Panc1 (cell line): ENCODE measurements at regions not wholly inside any gene's neighbourhood (a gene's known extent, or its start where the extent isn't known, plus 50 kb on each side); places are given as distances from the start of the nearest gene placed in this dataset.

ENCODE experiments used
- ATAC-seq: fragments of 200-7000 bp; cut with Tn5 transposase; 2 replicates; pipeline ENCODE4 v1.9.1; 2020; ENCODE audit warnings: mild to moderate bottlenecking, moderate library complexity
- BruUV-seq: library from RNA; stranded (reverse); fragments of 400-500 nt; replicated peaks from 2 replicates; lab custom pipeline; 2021; lab: Mats Ljungman, UMichigan
- CTCF ChIA-PET: fragments of 300-600 bp; sonication (Branson Sonifier 250); formaldehyde crosslinking; loops from one replicate; lab custom pipeline; 2022; ENCODE audit warnings: antibody characterized with exemption; lab: Charles Lee
- POLR2A ChIA-PET: fragments of 300-600 bp; sonication (Branson Sonifier 250); formaldehyde crosslinking; loops from one replicate; lab custom pipeline; 2022; ENCODE audit warnings: antibody characterized with exemption; lab: Charles Lee
- DNase-seq: peaks from one replicate; pipeline ENCODE4 v3.0.0-alpha.2; 2010; ENCODE audit warnings: low read depth, low spot score
- H3K27ac ChIP-seq: 2 replicates; pipeline ENCODE4 v1.5.1; 2011; ENCODE audit warnings: mild to moderate bottlenecking, low read length, inconsistent platforms
- H3K27me3 ChIP-seq: fragments of 200-500 bp; sonication (Bioruptor generic); 2 replicates; pipeline ENCODE4 v1.6.0; 2014; ENCODE audit warnings: low read length, inconsistent platforms; ENCODE audit not compliant: control insufficient read depth, insufficient read depth
- H3K36me3 ChIP-seq: fragments of 200-500 bp; sonication (Bioruptor generic); 2 replicates; pipeline ENCODE4 v1.5.1; 2014; ENCODE audit warnings: inconsistent platforms, mild to moderate bottlenecking, low read length, moderate library complexity; ENCODE audit not compliant: control insufficient read depth, insufficient read depth
- H3K4me1 ChIP-seq: 2 replicates; pipeline ENCODE4 v1.5.1; 2011; ENCODE audit warnings: inconsistent platforms, mild to moderate bottlenecking, low read length, moderate library complexity; ENCODE audit not compliant: control insufficient read depth, insufficient read depth
- H3K4me3 ChIP-seq, 2 experiments: 2 replicates each; pipeline ENCODE4 v1.5.1; 2011 to 2012; ENCODE audit warnings: low read depth in 2 of 2, low read length in 2 of 2, mild to moderate bottlenecking in 2 of 2, inconsistent platforms in 1 of 2, moderate library complexity in 1 of 2
- H3K9me3 ChIP-seq: fragments of 200-500 bp; sonication (Bioruptor generic); 2 replicates; pipeline ENCODE4 v1.5.1; 2014; ENCODE audit warnings: low read depth, mild to moderate bottlenecking, inconsistent platforms, low read length, moderate library complexity; ENCODE audit not compliant: control insufficient read depth, insufficient read depth
- POLR2AphosphoS5 ChIP-seq: IDR thresholded peaks from 2 replicates; pipeline ENCODE4 v1.6.1; 2012; ENCODE audit warnings: mild to moderate bottlenecking, low read depth, low read length, moderate library complexity
- SIN3A ChIP-seq: IDR thresholded peaks from 2 replicates; pipeline ENCODE4 v1.6.1; 2012; ENCODE audit warnings: low read depth, mild to moderate bottlenecking, low read length, moderate library complexity, borderline replicate concordance; ENCODE audit not compliant: insufficient read depth
- TCF7L2 ChIP-seq: IDR thresholded peaks from 2 replicates; pipeline ENCODE4 v1.6.1; 2011; ENCODE audit warnings: mild to moderate bottlenecking, low read depth, low read length, inconsistent platforms
- in situ Hi-C: cut with HindIII; loops from 2 replicates; pipeline ENCODE4 v1.10.0; 2016; ENCODE audit warnings: low sequenced_read_pairs, low pct_unique_long_range_greater_than_20kb
- intact Hi-C: fragments of 100-400 bp; cut with micrococcal nuclease; formaldehyde crosslinking; loops from one replicate; pipeline ENCODE4 v1.10.0; 2022; ENCODE audit not compliant: unreplicated experiment
- TF ChIP-seq, protein P1 (sequence below): fragments of 450-650 bp; IDR thresholded peaks from 2 replicates; pipeline ENCODE4 v1.5.1; 2017; ENCODE audit warnings: mild to moderate bottlenecking
- TF ChIP-seq, protein P2 (sequence below), 2 experiments: IDR thresholded peaks; 2 replicates each; pipeline ENCODE4 v1.6.1; 2011 to 2012; ENCODE audit warnings: low read depth in 2 of 2, control low read depth in 1 of 2, low read length in 1 of 2, mild to moderate bottlenecking in 1 of 2, moderate library complexity in 1 of 2; ENCODE audit not compliant: insufficient read depth in 1 of 2

DNA sequence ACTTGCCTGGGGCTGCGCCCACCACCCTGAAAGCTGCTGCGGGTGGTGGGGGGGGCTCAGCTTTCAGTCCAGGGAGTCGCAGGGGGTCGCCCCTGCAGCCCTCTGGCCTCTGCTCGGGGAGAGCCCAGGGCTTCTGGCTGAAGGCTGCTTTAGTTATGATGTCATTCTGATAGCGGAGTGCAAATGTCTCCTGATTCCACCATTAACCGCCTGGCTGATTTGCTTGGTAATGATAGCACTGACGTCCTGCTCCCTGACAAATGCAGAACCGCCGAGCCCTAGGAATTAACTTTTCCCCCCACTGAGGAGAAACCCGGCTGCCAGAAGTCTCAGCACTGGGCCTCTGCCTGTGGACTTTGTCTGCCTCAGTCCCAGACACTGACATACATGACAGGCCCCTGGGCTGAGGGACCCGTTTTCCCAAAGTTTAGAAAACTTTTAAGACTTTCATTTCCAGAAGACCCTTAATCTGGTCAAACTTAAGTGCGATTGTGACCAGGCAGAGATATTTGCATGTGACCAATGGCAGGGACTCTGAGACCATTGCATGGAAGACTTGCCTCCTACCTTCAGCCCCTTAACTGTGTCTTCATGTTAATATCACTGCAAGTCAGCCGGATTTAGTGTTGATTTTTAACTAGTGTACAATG lies 142.5 kb upstream of the ZNF536 start:
- Histone ChIP-seq H3K9me3 (no peaks in the 10 kb centered on the region), H3K27me3 (peaks cover 13% of the 10 kb centered on the region), H3K4me1 (peaks cover 14% of the 10 kb centered on the region), H3K4me3 (no peak overlapping the region), H3K27ac (no peak overlapping the region), H3K36me3 (no peaks in the 10 kb centered on the region)
- intact Hi-C loops: loop anchor here (5.0 kb wide), 1 partner anchor 418 kb away; no protein-coding TSS in a partner anchor
- ChIA-PET POLR2A (no interaction called here), CTCF (no interaction called here)
- BruUV-seq: no TSS peak
- in situ Hi-C loops: no loop called here
- no peak for TF ChIP-seq POLR2AphosphoS5
- no peak for TF ChIP-seq SIN3A
- TF ChIP-seq TCF7L2: no peak
- no peak for ATAC-seq
- no peak for DNase-seq

DNA sequence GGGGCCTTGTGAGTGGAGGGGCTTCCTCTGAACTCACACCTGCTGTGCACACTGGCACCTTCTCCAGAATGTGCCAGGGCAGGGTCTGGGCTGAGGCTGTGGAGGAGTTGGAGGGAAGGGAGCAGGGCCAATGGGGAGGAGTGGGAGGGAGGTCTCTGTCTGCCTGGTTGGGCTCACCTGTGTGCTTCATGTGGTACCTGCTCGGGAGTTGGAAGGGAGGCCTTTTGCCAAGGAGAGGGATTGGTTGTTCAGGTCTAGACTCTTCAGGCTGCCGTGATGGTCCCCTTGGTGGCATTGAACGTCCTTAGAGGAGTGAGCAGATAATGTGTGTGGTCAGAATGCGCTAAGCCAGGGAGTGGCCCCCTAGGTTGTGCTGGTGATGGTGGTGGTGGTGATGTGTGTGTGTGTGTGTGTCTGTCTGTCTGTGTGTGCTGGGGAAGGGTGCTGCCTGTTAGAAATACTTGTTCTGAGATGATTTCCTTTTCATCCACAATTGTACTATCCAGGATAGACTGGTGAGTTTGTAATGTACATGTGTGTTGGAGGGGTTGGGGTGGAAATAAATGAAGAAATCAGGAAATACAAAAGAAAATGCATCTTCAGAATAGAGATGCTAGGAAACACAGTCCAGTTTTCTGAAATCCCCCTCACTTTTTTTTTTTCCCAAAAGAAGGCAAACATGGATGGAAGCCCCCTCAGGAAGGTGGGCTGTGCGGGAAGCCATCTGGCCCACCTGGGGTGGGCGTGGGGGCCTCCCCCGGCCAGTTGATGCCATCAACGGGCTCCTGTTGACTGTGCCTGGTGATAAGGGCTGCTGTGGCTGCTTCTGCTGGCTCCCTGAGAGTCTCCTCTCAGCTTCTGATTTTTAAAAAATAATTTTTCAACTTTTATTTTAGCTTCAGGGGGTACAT lies 140.5 kb upstream of the ZNF536 start:
- DNase-seq (no peak), ATAC-seq (no peak)
- TF ChIP-seq POLR2AphosphoS5 (no peak), SIN3A (no peak), TCF7L2 (no peak)
- TF ChIP-seq, protein P1, sequence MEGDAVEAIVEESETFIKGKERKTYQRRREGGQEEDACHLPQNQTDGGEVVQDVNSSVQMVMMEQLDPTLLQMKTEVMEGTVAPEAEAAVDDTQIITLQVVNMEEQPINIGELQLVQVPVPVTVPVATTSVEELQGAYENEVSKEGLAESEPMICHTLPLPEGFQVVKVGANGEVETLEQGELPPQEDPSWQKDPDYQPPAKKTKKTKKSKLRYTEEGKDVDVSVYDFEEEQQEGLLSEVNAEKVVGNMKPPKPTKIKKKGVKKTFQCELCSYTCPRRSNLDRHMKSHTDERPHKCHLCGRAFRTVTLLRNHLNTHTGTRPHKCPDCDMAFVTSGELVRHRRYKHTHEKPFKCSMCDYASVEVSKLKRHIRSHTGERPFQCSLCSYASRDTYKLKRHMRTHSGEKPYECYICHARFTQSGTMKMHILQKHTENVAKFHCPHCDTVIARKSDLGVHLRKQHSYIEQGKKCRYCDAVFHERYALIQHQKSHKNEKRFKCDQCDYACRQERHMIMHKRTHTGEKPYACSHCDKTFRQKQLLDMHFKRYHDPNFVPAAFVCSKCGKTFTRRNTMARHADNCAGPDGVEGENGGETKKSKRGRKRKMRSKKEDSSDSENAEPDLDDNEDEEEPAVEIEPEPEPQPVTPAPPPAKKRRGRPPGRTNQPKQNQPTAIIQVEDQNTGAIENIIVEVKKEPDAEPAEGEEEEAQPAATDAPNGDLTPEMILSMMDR: no peak
- TF ChIP-seq, protein P2, sequence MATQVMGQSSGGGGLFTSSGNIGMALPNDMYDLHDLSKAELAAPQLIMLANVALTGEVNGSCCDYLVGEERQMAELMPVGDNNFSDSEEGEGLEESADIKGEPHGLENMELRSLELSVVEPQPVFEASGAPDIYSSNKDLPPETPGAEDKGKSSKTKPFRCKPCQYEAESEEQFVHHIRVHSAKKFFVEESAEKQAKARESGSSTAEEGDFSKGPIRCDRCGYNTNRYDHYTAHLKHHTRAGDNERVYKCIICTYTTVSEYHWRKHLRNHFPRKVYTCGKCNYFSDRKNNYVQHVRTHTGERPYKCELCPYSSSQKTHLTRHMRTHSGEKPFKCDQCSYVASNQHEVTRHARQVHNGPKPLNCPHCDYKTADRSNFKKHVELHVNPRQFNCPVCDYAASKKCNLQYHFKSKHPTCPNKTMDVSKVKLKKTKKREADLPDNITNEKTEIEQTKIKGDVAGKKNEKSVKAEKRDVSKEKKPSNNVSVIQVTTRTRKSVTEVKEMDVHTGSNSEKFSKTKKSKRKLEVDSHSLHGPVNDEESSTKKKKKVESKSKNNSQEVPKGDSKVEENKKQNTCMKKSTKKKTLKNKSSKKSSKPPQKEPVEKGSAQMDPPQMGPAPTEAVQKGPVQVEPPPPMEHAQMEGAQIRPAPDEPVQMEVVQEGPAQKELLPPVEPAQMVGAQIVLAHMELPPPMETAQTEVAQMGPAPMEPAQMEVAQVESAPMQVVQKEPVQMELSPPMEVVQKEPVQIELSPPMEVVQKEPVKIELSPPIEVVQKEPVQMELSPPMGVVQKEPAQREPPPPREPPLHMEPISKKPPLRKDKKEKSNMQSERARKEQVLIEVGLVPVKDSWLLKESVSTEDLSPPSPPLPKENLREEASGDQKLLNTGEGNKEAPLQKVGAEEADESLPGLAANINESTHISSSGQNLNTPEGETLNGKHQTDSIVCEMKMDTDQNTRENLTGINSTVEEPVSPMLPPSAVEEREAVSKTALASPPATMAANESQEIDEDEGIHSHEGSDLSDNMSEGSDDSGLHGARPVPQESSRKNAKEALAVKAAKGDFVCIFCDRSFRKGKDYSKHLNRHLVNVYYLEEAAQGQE (IDR thresholded peaks at IDR 0.05; ENCODE audit: insufficient read depth in 1 of 2, low read depth in 2 of 2, low read length in 1 of 2): no peak
- no peaks in the 10 kb centered on the region for H3K9me3 ChIP-seq
- CTCF ChIA-PET: interaction anchor here (0.6 kb wide), 1 partner anchor 34 kb away, joined by 7 read pairs; no protein-coding TSS in a partner anchor
- peaks cover 25% of the 10 kb centered on the region for H3K27me3 ChIP-seq
- BruUV-seq: no TSS peak
- H3K36me3 ChIP-seq: no peaks in the 10 kb centered on the region; the same call in 1 of the 2 replicates
- in situ Hi-C loops (no loop called here), intact Hi-C loops (no loop called here)
- no peak overlapping the region for H3K27ac ChIP-seq
- no peak overlapping the region for H3K4me3 ChIP-seq
- peaks cover 3% of the 10 kb centered on the region for H3K4me1 ChIP-seq
- POLR2A ChIA-PET: interaction anchor here (1.1 kb wide), 1 partner anchor 37 kb away, joined by 4 read pairs; no protein-coding TSS in a partner anchor
